ENCODE measurements at regions not wholly inside any gene's neighbourhood (a gene's known extent, or its start where the extent isn't known, plus 50 kb on each side); places are given as distances from the start of the nearest gene placed in this dataset.

DNA sequence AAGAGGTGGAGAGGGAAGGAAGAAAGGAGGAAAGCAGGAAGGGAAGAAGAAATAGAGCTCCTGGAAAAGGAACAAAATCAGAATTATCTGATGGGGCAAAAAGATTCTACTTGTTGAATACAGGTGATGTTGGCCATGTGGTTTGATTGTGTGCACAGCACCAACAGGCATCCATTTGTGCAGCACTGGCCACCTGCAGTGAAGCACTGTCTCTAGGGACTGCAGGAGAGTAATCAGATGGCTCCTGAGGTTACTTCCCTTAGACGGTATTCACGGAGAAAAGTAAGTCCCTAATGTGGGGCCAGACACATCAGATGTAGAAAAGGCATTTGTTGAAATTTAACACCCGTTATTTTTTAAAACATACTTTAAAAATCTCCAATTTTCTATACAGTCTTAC is 135.3 kb upstream of the VIPR2 start:
- TF ChIP-seq, protein P1, sequence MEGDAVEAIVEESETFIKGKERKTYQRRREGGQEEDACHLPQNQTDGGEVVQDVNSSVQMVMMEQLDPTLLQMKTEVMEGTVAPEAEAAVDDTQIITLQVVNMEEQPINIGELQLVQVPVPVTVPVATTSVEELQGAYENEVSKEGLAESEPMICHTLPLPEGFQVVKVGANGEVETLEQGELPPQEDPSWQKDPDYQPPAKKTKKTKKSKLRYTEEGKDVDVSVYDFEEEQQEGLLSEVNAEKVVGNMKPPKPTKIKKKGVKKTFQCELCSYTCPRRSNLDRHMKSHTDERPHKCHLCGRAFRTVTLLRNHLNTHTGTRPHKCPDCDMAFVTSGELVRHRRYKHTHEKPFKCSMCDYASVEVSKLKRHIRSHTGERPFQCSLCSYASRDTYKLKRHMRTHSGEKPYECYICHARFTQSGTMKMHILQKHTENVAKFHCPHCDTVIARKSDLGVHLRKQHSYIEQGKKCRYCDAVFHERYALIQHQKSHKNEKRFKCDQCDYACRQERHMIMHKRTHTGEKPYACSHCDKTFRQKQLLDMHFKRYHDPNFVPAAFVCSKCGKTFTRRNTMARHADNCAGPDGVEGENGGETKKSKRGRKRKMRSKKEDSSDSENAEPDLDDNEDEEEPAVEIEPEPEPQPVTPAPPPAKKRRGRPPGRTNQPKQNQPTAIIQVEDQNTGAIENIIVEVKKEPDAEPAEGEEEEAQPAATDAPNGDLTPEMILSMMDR (IDR thresholded peaks at IDR 0.05): no peak
- no peak for TF ChIP-seq POLR2A (IDR thresholded peaks at IDR 0.05)

Measured in thyroid gland (tissue), 4 donors.